C4-2B (cell line): ENCODE measurements at regions not wholly inside any gene's neighbourhood (a gene's known extent, or its start where the extent isn't known, plus 50 kb on each side); places are given as distances from the start of the nearest gene placed in this dataset.

Source experiments
- H3K27ac ChIP-seq: fragments of 450-650 bp; 2 replicates; pipeline ENCODE4 v1.5.1; 2017
- ZFX ChIP-seq: fragments of 450-650 bp; IDR thresholded peaks from 2 replicates; pipeline ENCODE4 v1.6.1; 2017
- TF ChIP-seq, protein P1 (sequence below): fragments of 450-650 bp; conservative IDR thresholded peaks from 2 replicates; pipeline ENCODE4 v1.5.1; 2017; ENCODE audit warnings: mild to moderate bottlenecking

DNA sequence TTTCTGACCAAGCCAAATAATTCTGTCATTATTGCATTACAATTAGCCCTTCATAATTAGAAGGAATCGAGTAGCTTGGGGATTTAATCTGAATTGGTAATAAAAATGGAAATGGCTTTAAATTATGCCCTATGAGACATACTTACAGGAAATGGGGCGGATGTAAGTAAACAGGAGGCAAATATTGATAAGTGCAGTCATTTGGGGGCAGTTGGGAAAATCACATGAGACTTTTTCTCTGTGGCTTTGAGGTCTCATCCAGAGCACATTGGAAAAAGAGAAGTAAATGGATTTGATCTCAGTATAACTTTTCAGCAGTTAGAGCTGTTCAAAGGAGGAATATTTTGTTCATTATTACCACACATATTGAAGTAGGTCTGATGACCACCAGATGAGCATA lies 307.8 kb upstream of the POM121L12 start:
- no peak overlapping the region for H3K27ac ChIP-seq
- TF ChIP-seq, protein P1, sequence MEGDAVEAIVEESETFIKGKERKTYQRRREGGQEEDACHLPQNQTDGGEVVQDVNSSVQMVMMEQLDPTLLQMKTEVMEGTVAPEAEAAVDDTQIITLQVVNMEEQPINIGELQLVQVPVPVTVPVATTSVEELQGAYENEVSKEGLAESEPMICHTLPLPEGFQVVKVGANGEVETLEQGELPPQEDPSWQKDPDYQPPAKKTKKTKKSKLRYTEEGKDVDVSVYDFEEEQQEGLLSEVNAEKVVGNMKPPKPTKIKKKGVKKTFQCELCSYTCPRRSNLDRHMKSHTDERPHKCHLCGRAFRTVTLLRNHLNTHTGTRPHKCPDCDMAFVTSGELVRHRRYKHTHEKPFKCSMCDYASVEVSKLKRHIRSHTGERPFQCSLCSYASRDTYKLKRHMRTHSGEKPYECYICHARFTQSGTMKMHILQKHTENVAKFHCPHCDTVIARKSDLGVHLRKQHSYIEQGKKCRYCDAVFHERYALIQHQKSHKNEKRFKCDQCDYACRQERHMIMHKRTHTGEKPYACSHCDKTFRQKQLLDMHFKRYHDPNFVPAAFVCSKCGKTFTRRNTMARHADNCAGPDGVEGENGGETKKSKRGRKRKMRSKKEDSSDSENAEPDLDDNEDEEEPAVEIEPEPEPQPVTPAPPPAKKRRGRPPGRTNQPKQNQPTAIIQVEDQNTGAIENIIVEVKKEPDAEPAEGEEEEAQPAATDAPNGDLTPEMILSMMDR = no peak
- no peak for TF ChIP-seq ZFX

DNA sequence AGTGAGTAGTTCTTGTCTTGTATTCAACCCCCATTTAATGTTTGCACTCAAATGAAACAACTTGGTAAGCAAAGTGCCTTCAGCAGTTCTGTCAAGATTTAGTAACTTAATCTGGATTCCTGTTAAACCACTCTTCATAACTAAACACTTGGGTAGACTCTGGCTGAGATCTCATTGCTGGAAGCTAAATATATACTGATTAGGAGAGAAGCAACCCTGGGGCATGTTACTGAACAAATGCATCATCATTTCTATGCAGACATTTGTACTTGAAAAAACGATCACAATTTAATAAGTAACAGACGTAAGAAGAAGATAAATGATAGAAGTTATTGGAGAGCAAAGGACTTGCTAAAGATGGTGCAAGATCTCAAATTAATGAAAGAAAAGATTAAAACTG lies 308.4 kb upstream of the POM121L12 start:
- TF ChIP-seq, protein P1 = no peak
- no peak for TF ChIP-seq ZFX
- no peak overlapping the region for H3K27ac ChIP-seq

- TF ChIP-seq ZFX = no peak
- TF ChIP-seq, protein P1 = no peak
- peak overlapping the region; percentile 57 for H3K27ac ChIP-seq
Measured at GRCh38 chr7:52726493-52726892, 308.9 kb upstream of the POM121L12 start.

DNA sequence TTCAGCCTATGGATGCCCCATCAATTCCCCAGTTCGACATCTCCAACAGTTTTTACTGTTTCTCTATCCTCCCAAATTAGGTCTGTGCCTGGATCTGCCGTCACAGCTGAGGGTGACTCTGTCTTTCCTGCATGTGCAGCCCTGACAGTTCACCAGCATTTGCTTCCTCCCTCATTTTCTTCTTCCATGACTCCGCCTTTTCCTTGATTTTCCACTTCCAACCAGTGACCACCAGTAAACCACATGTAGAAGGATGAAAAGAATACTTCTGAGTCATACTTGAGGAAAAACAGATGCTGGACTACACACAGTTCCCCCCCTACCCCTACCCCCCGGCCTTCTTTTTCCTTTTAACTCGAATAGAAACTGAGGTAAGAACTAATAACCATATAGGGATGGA lies 311.8 kb upstream of the POM121L12 start:
- no peak overlapping the region for H3K27ac ChIP-seq
- TF ChIP-seq, protein P1 = no peak
- TF ChIP-seq ZFX = no peak

DNA sequence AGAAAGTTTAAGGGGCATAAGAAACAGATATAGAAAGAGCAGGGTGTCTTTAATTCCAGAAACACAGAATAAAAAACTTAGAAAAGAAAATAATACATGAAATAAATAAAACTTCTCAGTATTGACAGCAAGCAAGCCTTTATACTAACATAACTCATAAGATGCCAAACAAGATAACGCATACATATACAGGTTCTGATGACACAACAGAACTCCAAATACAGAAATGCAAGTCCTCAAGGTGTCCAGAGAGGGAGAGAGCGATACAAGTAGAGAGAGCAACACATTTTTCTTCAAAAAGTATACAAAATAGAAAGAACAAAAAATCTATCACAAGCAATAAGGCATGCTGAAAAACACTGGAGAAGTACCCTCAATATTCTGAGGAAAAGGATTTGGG lies 314.6 kb upstream of the POM121L12 start:
- TF ChIP-seq, protein P1 = peak; percentile 15
- TF ChIP-seq ZFX = no peak
- no peak overlapping the region for H3K27ac ChIP-seq

DNA sequence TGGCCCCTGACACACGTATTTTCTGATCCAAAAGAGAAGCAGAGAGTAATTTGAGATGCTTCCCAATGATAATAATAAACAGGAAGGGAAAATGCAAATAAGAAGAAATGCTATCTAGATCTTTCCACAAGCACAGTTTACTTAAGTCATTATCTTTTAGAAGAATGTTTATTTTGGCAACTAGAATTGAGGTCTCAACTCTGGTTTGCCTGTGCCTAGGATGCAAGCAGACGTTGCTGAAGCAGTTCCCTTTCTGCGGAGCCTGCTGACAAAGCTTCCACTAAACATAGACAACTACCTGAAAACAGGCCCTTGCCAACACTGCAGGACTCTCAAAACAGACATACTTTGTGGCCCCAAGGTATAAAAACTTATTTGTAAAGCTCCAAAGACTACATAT lies 315.8 kb upstream of the POM121L12 start:
- TF ChIP-seq, protein P1 = no peak
- TF ChIP-seq ZFX = no peak
- H3K27ac ChIP-seq = no peak overlapping the region; the same call in 1 of the 2 replicates

GRCh38 chr7:52715701-52716100 lies 319.7 kb upstream of the POM121L12 start:
- no peak overlapping the region for H3K27ac ChIP-seq
- TF ChIP-seq ZFX = no peak
- TF ChIP-seq, protein P1 = no peak
